H1 (cell line): ENCODE measurements at regions not wholly inside any gene's neighbourhood (a gene's known extent, or its start where the extent isn't known, plus 50 kb on each side); places are given as distances from the start of the nearest gene placed in this dataset.

ENCODE experiments used
- CTCF ChIA-PET: fragments of 300-600 bp; sonication (Branson Sonifier 250); formaldehyde crosslinking; loops from one replicate; lab custom pipeline; 2021; ENCODE audit not compliant: partially characterized antibody; lab: Charles Lee
- POLR2A ChIA-PET: fragments of 300-600 bp; sonication (Branson Sonifier 250); formaldehyde crosslinking; loops from one replicate; lab custom pipeline; 2021; ENCODE audit warnings: inconsistent platforms; ENCODE audit not compliant: partially characterized antibody; lab: Charles Lee
- DNase-seq, 2 experiments: peaks; one replicate each; pipeline versions ENCODE4 v3.0.0 to v3.0.0-alpha.2; 2010 to 2022; ENCODE audit warnings: low spot score in 2 of 2, low read depth in 1 of 2, mixed read lengths in 1 of 2
- FAIRE-seq: peaks from 2 replicates; lab custom pipeline; 2011; peaks lifted over from hg19 to GRCh38; lab: Jason Lieb, UNC
- H2AFZ ChIP-seq: 2 replicates; pipeline ENCODE4 v1.8.1; 2012; ENCODE audit warnings: low read length, inconsistent platforms
- H2AK5ac ChIP-seq: 2 replicates; pipeline ENCODE4 v1.6.1; 2013; ENCODE audit warnings: low read depth, low read length
- H2BK120ac ChIP-seq: replicated peaks from 2 replicates; pipeline ENCODE3; 2013; ENCODE audit warnings: low read depth, low read length, inconsistent platforms
- H2BK12ac ChIP-seq: 2 replicates; pipeline ENCODE4 v1.6.1; 2013; ENCODE audit warnings: low read depth, low read length
- H2BK15ac ChIP-seq: 2 replicates; pipeline ENCODE4 v1.6.1; 2013; ENCODE audit warnings: low read length
- H2BK20ac ChIP-seq: 2 replicates; pipeline ENCODE4 v1.6.1; 2013; ENCODE audit warnings: low read length
- H2BK5ac ChIP-seq: 2 replicates; pipeline ENCODE4 v1.6.1; 2013; ENCODE audit warnings: low read depth, low read length
- H3K14ac ChIP-seq: 2 replicates; pipeline ENCODE4 v1.6.1; 2013; ENCODE audit warnings: inconsistent platforms; ENCODE audit not compliant: insufficient read length
- H3K18ac ChIP-seq: 2 replicates; pipeline ENCODE4 v1.6.1; 2013; ENCODE audit warnings: low read length; ENCODE audit errors: extremely low read depth
- H3K23ac ChIP-seq: 2 replicates; pipeline ENCODE4 v1.6.1; 2013; ENCODE audit warnings: inconsistent platforms; ENCODE audit not compliant: insufficient read length
- H3K23me2 ChIP-seq: 2 replicates; pipeline ENCODE4 v1.6.1; 2013; ENCODE audit warnings: low read depth, low read length
- H3K27ac ChIP-seq: 2 replicates; pipeline ENCODE4 v1.6.1; 2011; ENCODE audit warnings: low read depth, low read length, inconsistent platforms
- H3K27me3 ChIP-seq, 4 experiments: replicated peaks in 1 of 4; 1 replicate in 1 of 4; 2 replicates in 3 of 4; pipeline versions ENCODE4 v1.6.1 to v1.8.1; 2011 to 2013; ENCODE audit warnings: low read length in 3 of 4, mild to moderate bottlenecking in 3 of 4, inconsistent platforms in 2 of 4, mixed read lengths in 2 of 4, moderate library complexity in 1 of 4; ENCODE audit not compliant: control insufficient read depth in 3 of 4, insufficient read depth in 3 of 4; ENCODE audit errors: extremely low read depth in 1 of 4
- H3K36me3 ChIP-seq, 4 experiments: 2 replicates each; pipeline versions ENCODE4 v1.6.1 to v1.8.1; 2011 to 2013; ENCODE audit warnings: mild to moderate bottlenecking in 4 of 4, low read length in 3 of 4, moderate library complexity in 2 of 4, control low read depth in 1 of 4, inconsistent platforms in 1 of 4; ENCODE audit not compliant: insufficient read depth in 4 of 4, control insufficient read depth in 2 of 4
- H3K4ac ChIP-seq: replicated peaks from 2 replicates; pipeline ENCODE3; 2013; ENCODE audit warnings: low read length, low read depth, mixed read lengths, inconsistent platforms; ENCODE audit not compliant: insufficient read length
- H3K4me1 ChIP-seq, 4 experiments: replicated peaks in 1 of 4; 1 replicate in 1 of 4; 2 replicates in 3 of 4; pipeline versions ENCODE4 v1.6.1 to v1.8.1; 2011 to 2013; ENCODE audit warnings: low read length in 3 of 4, inconsistent platforms in 2 of 4, mixed read lengths in 1 of 4; ENCODE audit not compliant: insufficient read depth in 4 of 4, control insufficient read depth in 3 of 4
- H3K4me2 ChIP-seq, 2 experiments: 2 replicates each; pipeline versions ENCODE4 v1.6.1 to v1.8.1; 2011 to 2013; ENCODE audit warnings: low read depth in 2 of 2, low read length in 2 of 2, control low read depth in 1 of 2, inconsistent platforms in 1 of 2, mild to moderate bottlenecking in 1 of 2; ENCODE audit not compliant: insufficient read depth in 1 of 2
- H3K4me3 ChIP-seq, 4 experiments: fragments of 200-600, 300-600 bp in 1 of 4; sonication (generic), shearing (Covaris generic), sonication (Bioruptor Twin) in 1 of 4; 2 replicates each; pipeline versions ENCODE4 v1.5.1 to v1.8.1; 2011 to 2016; ENCODE audit warnings: low read length in 4 of 4, low read depth in 3 of 4, control low read depth in 2 of 4, inconsistent platforms in 2 of 4, mild to moderate bottlenecking in 2 of 4, mixed read lengths in 1 of 4, moderate library complexity in 1 of 4; ENCODE audit not compliant: insufficient read depth in 2 of 4; ENCODE audit errors: extremely low read depth in 1 of 4
- H3K56ac ChIP-seq: replicated peaks from 2 replicates; pipeline ENCODE3; 2013; ENCODE audit warnings: low read depth, mild to moderate bottlenecking, mixed read lengths, low read length, inconsistent platforms; ENCODE audit not compliant: insufficient read length
- H3K79me1 ChIP-seq: 2 replicates; pipeline ENCODE4 v1.6.1; 2013; ENCODE audit warnings: low read depth, low read length, control low read depth
- H3K79me2 ChIP-seq, 2 experiments: 2 replicates each; pipeline versions ENCODE4 v1.6.1 to v1.8.1; 2012 to 2013; ENCODE audit warnings: low read length in 2 of 2, mild to moderate bottlenecking in 2 of 2, inconsistent platforms in 1 of 2; ENCODE audit not compliant: insufficient read depth in 2 of 2, control insufficient read depth in 1 of 2
- H3K9ac ChIP-seq, 4 experiments: replicated peaks in 1 of 4; 1 replicate in 1 of 4; 2 replicates in 3 of 4; pipeline versions ENCODE4 v1.6.1 to v1.8.1; 2011 to 2013; ENCODE audit warnings: low read depth in 3 of 4, low read length in 3 of 4, control low read depth in 2 of 4, mild to moderate bottlenecking in 2 of 4, moderate library complexity in 2 of 4, inconsistent platforms in 1 of 4; ENCODE audit errors: extremely low read depth in 1 of 4
- H3K9me3 ChIP-seq, 2 experiments: 2 replicates each; pipeline versions ENCODE4 v1.6.1 to v1.8.1; 2012 to 2013; ENCODE audit warnings: mild to moderate bottlenecking in 2 of 2, moderate library complexity in 2 of 2, control low read depth in 1 of 2, inconsistent platforms in 1 of 2, low read depth in 1 of 2, low read length in 1 of 2, mixed read lengths in 1 of 2; ENCODE audit not compliant: insufficient read depth in 2 of 2
- H4K20me1 ChIP-seq, 2 experiments: replicated peaks in 1 of 2; 2 replicates each; pipeline versions ENCODE3 to v1.8.1; 2011 to 2013; ENCODE audit warnings: inconsistent platforms in 2 of 2, low read length in 2 of 2, mild to moderate bottlenecking in 1 of 2; ENCODE audit not compliant: insufficient read depth in 2 of 2, control insufficient read depth in 1 of 2
- H4K5ac ChIP-seq: 2 replicates; pipeline ENCODE4 v1.6.1; 2013; ENCODE audit warnings: low read length, low read depth, mixed read lengths, inconsistent platforms; ENCODE audit not compliant: insufficient read length
- H4K8ac ChIP-seq: 2 replicates; pipeline ENCODE4 v1.8.0; 2013; ENCODE audit warnings: mild to moderate bottlenecking, moderate library complexity, low read length, inconsistent platforms; ENCODE audit not compliant: insufficient read depth; ENCODE audit errors: extremely low read depth
- H4K91ac ChIP-seq: replicated peaks from 2 replicates; pipeline ENCODE3; 2013; ENCODE audit warnings: low read length, mixed read lengths, inconsistent platforms; ENCODE audit not compliant: insufficient read length
- BCL11A ChIP-seq, 2 experiments: IDR thresholded peaks; one replicate each; pipeline ENCODE4 v1.6.1; 2011; ENCODE audit warnings: low read depth in 2 of 2, low read length in 2 of 2, mild to moderate bottlenecking in 2 of 2
- KDM1A ChIP-seq: fragments of 200-600, 300-600 bp; sonication (generic); IDR thresholded peaks from 2 replicates; pipeline ENCODE4 v1.7.1; 2016; ENCODE audit warnings: mild to moderate bottlenecking, low read length, borderline replicate concordance
- KDM4A ChIP-seq: IDR thresholded peaks from one replicate; pipeline ENCODE4 v1.7.1; 2012; ENCODE audit warnings: low read depth, mild to moderate bottlenecking, moderate library complexity, low read length, inconsistent platforms; ENCODE audit not compliant: severe bottlenecking
- MAFK ChIP-seq: IDR thresholded peaks from 2 replicates; pipeline ENCODE4 v1.6.1; 2012; ENCODE audit warnings: low read depth, mild to moderate bottlenecking, improper control_type of control experiment, low read length
- MAX ChIP-seq: IDR thresholded peaks from 2 replicates; pipeline ENCODE4 v1.6.1; 2012; ENCODE audit warnings: inconsistent platforms
- POU5F1 ChIP-seq: IDR thresholded peaks from 2 replicates; pipeline ENCODE4 v1.6.1; 2011; ENCODE audit warnings: low read depth, mild to moderate bottlenecking, low read length, moderate library complexity
- RXRA ChIP-seq: IDR thresholded peaks from 2 replicates; pipeline ENCODE4 v1.6.1; 2011; ENCODE audit warnings: low read depth, mild to moderate bottlenecking, low read length, moderate library complexity; ENCODE audit not compliant: insufficient read depth
- SAP30 ChIP-seq: fragments of 300-600 bp; sonication (generic); IDR thresholded peaks from 2 replicates; pipeline ENCODE4 v1.7.1; 2012; ENCODE audit warnings: low read length, moderate library complexity, mild to moderate bottlenecking, inconsistent platforms; ENCODE audit not compliant: insufficient read depth, insufficient replicate concordance
- TAF1 ChIP-seq: IDR thresholded peaks from 2 replicates; pipeline ENCODE4 v1.6.1; 2011; ENCODE audit warnings: mild to moderate bottlenecking, low read depth, low read length
- WGBS, 2 experiments: shearing (Covaris generic) in 1 of 2; methylation state at CpG; one replicate each; pipeline versions ENCODE4 v1.1.6 to v1.1.7; 2013 to 2015; ENCODE audit warnings: low lambda C conversion rate in 2 of 2, mixed read lengths in 2 of 2, inconsistent platforms in 1 of 2, low coverage in 1 of 2, missing lambda C conversion rate in 1 of 2; ENCODE audit not compliant: insufficient replicate concordance in 2 of 2, insufficient coverage in 1 of 2, insufficient read length in 1 of 2; ENCODE audit errors: extremely low coverage in 1 of 2, missing lambda C conversion rate in 1 of 2; 5-methylcytosine and 5-hydroxymethylcytosine counted together

- Histone ChIP-seq H3K9ac (no peak overlapping the region), H4K20me1 (no peaks in the 10 kb centered on the region), H3K18ac (no peak overlapping the region), H4K91ac (no peak overlapping the region), H3K9me3 (no peaks in the 10 kb centered on the region), H3K79me2 (no peaks in the 10 kb centered on the region), H3K79me1 (no peaks in the 10 kb centered on the region), H3K23me2 (no peaks in the 10 kb centered on the region), H3K4ac (no peak overlapping the region), H4K5ac (no peak overlapping the region), H2AK5ac (no peak overlapping the region), H3K27ac (no peak overlapping the region), H3K56ac (no peak overlapping the region), H3K4me3 (no peak overlapping the region), H3K23ac (no peak overlapping the region), H3K27me3 (no peaks in the 10 kb centered on the region), H3K4me2 (no peak overlapping the region), H3K36me3 (no peaks in the 10 kb centered on the region), H4K8ac (no peak overlapping the region), H3K4me1 (no peaks in the 10 kb centered on the region), H2AFZ (no peak overlapping the region), H2BK120ac (no peak overlapping the region), H2BK12ac (no peak overlapping the region), H2BK15ac (no peak overlapping the region), H3K14ac (no peak overlapping the region), H2BK5ac (no peak overlapping the region), H2BK20ac (no peak overlapping the region)
- ChIA-PET CTCF (no interaction called here), POLR2A (no interaction called here)
- TF ChIP-seq POU5F1: no peak
- TF ChIP-seq MAX: no peak
- no peak for TF ChIP-seq TAF1
- TF ChIP-seq SAP30: no peak
- no peak for TF ChIP-seq MAFK
- no peak for TF ChIP-seq BCL11A (IDR thresholded peaks at IDR 0.05; ENCODE audit: low read depth in 2 of 2, low read length in 2 of 2)
- no peak for TF ChIP-seq RXRA
- TF ChIP-seq KDM4A: no peak
- no peak for TF ChIP-seq KDM1A
- no peak for FAIRE-seq
- no peak for DNase-seq
- WGBS, 2 experiments: 91% methylated on average over 3 of the region's 3 CpGs; no CpG with 5 or more reads in 1 of the 2 experiments
Measured at GRCh38 chr11:24293964-24294363, 202.9 kb upstream of the LUZP2 start.
